Transverse colon (tissue), 4 donors: ENCODE measurements at regions not wholly inside any gene's neighbourhood (a gene's known extent, or its start where the extent isn't known, plus 50 kb on each side); places are given as distances from the start of the nearest gene placed in this dataset.
"Not testable (repeated sequence)": the region's sequence is repeated elsewhere in the genome, so short reads cannot be mapped to it uniquely, and the experiment has no call there.

Source experiments
- DNase-seq: peaks from one replicate; pipeline ENCODE4 v3.0.0-alpha.2; 2019
- H3K27ac ChIP-seq, 4 donors: fragments of 200-600 bp; sonication (generic); 2 replicates each; pipeline ENCODE4 v1.5.1; 2016 to 2018; ENCODE audit warnings: inconsistent platforms in 4 of 4
- H3K27me3 ChIP-seq: fragments of 200-600 bp; sonication (generic); 2 replicates; pipeline ENCODE4 v1.5.1; 2017; ENCODE audit warnings: inconsistent platforms
- H3K36me3 ChIP-seq, 4 donors: fragments of 200-600 bp; sonication (generic); 2 replicates each; pipeline ENCODE4 v1.5.1; 2017 to 2019; ENCODE audit warnings: inconsistent platforms in 4 of 4
- H3K4me1 ChIP-seq, 4 donors: fragments of 200-600 bp; sonication (generic); 2 replicates each; pipeline ENCODE4 v1.5.1; 2017 to 2020; ENCODE audit warnings: inconsistent platforms in 4 of 4
- H3K4me3 ChIP-seq, 4 donors: fragments of 200-600 bp; sonication (generic); 1 replicate in 1 of 4; 2 replicates in 3 of 4; pipeline versions ENCODE4 v1.5.1 to v1.6.1; 2017 to 2019; ENCODE audit warnings: inconsistent platforms in 4 of 4
- H3K9me3 ChIP-seq, 2 donors: fragments of 200-600 bp; sonication (generic); 2 replicates each; pipeline ENCODE4 v1.5.1; 2017 to 2019; ENCODE audit warnings: inconsistent platforms in 2 of 2
- CTCF ChIP-seq, 5 experiments: fragments of 200-600 bp in 3 of 5; fragments of 450-650 bp in 2 of 5; sonication (generic) in 3 of 5; IDR thresholded peaks; 1 replicate in 2 of 5; 2 replicates in 3 of 5; pipeline ENCODE4 v1.5.1; 2016 to 2017; ENCODE audit warnings: antibody characterized with exemption in 5 of 5, inconsistent platforms in 3 of 5, mild to moderate bottlenecking in 2 of 5, moderate library complexity in 1 of 5
- EP300 ChIP-seq: sonication (generic); formaldehyde crosslinking; IDR thresholded peaks from one replicate; pipeline ENCODE4 v1.6.1; 2017; ENCODE audit warnings: antibody characterized with exemption, low read depth
- POLR2A ChIP-seq: fragments of 450-650 bp; IDR thresholded peaks from one replicate; pipeline ENCODE4 v1.6.1; 2016; ENCODE audit warnings: antibody characterized with exemption, mild to moderate bottlenecking, moderate library complexity
- POLR2AphosphoS5 ChIP-seq, 3 donors: sonication (generic); formaldehyde crosslinking; IDR thresholded peaks; one replicate each; pipeline ENCODE4 v1.6.1; 2016; ENCODE audit warnings: antibody characterized with exemption in 3 of 3
- WGBS, 2 donors: methylation state at CpG; one replicate each; pipeline ENCODE4 v1.1.5; 2018; ENCODE audit warnings: low coverage in 1 of 2; 5-methylcytosine and 5-hydroxymethylcytosine counted together
- in situ Hi-C, 4 donors: fragments of 200-750 bp; cut with MboI; loops; one replicate each; pipeline versions ENCODE4 v1.15.0 to v1.15.1; 2017; ENCODE audit warnings: low sequenced_read_pairs in 3 of 4, low pct_ligation_motif_present in 1 of 4, low pct_unique_long_range_greater_than_20kb in 1 of 4
- intact Hi-C: fragments of 100-400 bp; cut with DNase I; formaldehyde crosslinking; loops from one replicate; pipeline ENCODE4 v1.15.1; 2023; ENCODE audit warnings: low total_unique reads

- no peaks in the 10 kb centered on the region for H3K36me3 ChIP-seq
- in situ Hi-C loops = no loop called here
- intact Hi-C loops = no loop called here
- no peak overlapping the region for H3K4me3 ChIP-seq
- H3K27me3 ChIP-seq = peaks cover 6% of the 10 kb centered on the region
- DNase-seq = no peak
- H3K27ac ChIP-seq = no peak overlapping the region
- WGBS, 2 donors = 93 to 100% methylated on average over 1 to 11 of the region's 11 CpGs
- no peaks in the 10 kb centered on the region for H3K4me1 ChIP-seq
- TF ChIP-seq POLR2AphosphoS5 (IDR thresholded peaks at IDR 0.05) (no peak), POLR2A (no peak), EP300 (no peak), CTCF (IDR thresholded peaks at IDR 0.05) (no peak)
- H3K9me3 ChIP-seq = no peaks in the 10 kb centered on the region
These were observed 84.1 kb downstream of the CPZ start for GRCh38 chr4:8676676-8677075.

DNA sequence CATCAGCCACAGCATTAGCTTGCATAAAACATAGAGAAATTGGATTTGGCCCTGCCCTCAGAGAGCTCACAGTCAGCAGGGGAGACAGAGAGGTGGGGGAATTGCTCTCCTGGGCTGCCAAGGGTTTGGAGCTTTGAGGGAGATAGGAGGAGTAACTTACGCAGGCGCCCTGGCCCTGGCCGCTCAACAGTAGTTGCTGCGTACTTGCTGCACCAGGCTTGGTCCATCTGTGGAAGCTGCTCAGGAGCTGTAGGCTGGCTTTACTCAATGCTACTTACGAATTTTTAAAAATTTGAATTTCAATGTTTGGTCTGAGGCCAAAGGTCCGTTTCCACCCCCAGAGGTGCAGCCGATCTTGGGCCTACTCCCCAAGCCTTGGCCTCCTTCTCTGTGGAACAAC, 83.3 kb downstream of the CPZ start:
- WGBS, 2 donors = 81% methylated on average over 7 of the region's 7 CpGs; no CpG with 5 or more reads in 1 of the 2 donors
- peaks cover 6% of the 10 kb centered on the region for H3K27me3 ChIP-seq
- H3K9me3 ChIP-seq = no peaks in the 10 kb centered on the region
- in situ Hi-C loops (no loop called here), intact Hi-C loops (no loop called here)
- DNase-seq = no peak
- H3K27ac ChIP-seq = no peak overlapping the region
- no peaks in the 10 kb centered on the region for H3K4me1 ChIP-seq
- no peak overlapping the region for H3K4me3 ChIP-seq
- no peaks in the 10 kb centered on the region for H3K36me3 ChIP-seq
- TF ChIP-seq POLR2A = no peak
- no peak for TF ChIP-seq EP300
- no peak for TF ChIP-seq CTCF (IDR thresholded peaks at IDR 0.05)
- TF ChIP-seq POLR2AphosphoS5 (IDR thresholded peaks at IDR 0.05) = no peak

DNA sequence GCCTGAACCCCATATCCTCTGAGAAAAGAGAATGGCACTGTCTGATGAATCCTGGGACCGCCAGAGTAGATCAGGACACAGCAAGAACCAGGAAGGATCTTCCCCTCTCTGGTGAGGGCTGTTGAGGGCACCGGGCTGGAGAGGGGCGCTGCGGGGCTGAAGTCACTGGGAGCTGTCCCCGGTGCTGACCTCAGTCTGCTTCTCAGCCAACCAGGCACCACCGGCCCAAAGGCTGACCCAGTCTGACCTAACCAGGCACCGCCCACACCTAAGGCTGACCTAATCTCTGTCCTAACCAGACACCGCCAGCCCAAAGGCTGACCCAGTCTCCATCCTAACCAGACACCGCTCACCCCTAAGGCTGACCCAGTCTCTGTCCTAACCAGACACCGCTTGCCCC, 82.8 kb downstream of the CPZ start:
- Histone ChIP-seq H3K27me3 (peaks cover 6% of the 10 kb centered on the region), H3K4me1 (no peaks in the 10 kb centered on the region), H3K36me3 (no peaks in the 10 kb centered on the region), H3K4me3 (no peak overlapping the region), H3K9me3 (no peaks in the 10 kb centered on the region), H3K27ac (no peak overlapping the region)
- TF ChIP-seq EP300 = no peak
- no peak for TF ChIP-seq CTCF (IDR thresholded peaks at IDR 0.05)
- no peak for TF ChIP-seq POLR2A
- TF ChIP-seq POLR2AphosphoS5 (IDR thresholded peaks at IDR 0.05) = no peak
- intact Hi-C loops (no loop called here), in situ Hi-C loops (no loop called here)
- 33 to 73% methylated on average over 3 to 10 of the region's 10 CpGs for WGBS, 2 donors
- DNase-seq = no peak

GRCh38 chr4:8674311-8674885, 81.8 kb downstream of the CPZ start:
- peaks cover 7% of the 10 kb centered on the region for H3K27me3 ChIP-seq
- no peaks in the 10 kb centered on the region for H3K4me1 ChIP-seq
- TF ChIP-seq EP300 (no peak), POLR2AphosphoS5 (IDR thresholded peaks at IDR 0.05) (no peak), CTCF (IDR thresholded peaks at IDR 0.05) (no peak), POLR2A (no peak)
- intact Hi-C loops (no loop called here), in situ Hi-C loops (no loop called here)
- H3K27ac ChIP-seq = no peak overlapping the region
- H3K9me3 ChIP-seq = no peaks in the 10 kb centered on the region
- 77 to 87% methylated on average over 6 to 16 of the region's 16 CpGs for WGBS, 2 donors
- H3K36me3 ChIP-seq = no peaks in the 10 kb centered on the region
- DNase-seq = no peak
- no peak overlapping the region for H3K4me3 ChIP-seq

- H3K27me3 ChIP-seq = peaks cover 10% of the 10 kb centered on the region
- DNase-seq, H3K4me3 ChIP-seq, intact Hi-C loops, H3K27ac ChIP-seq, H3K9me3 ChIP-seq, H3K36me3 ChIP-seq, in situ Hi-C loops, H3K4me1 ChIP-seq: not testable (repeated sequence)
- 45% methylated on average over 5 of the region's 5 CpGs; no CpG with 5 or more reads in 1 of the 2 donors for WGBS, 2 donors
These were observed 80.5 kb downstream of the CPZ start for GRCh38 chr4:8673106-8673505.
